Large intestine (tissue), 3 donors: ENCODE measurements at regions not wholly inside any gene's neighbourhood (a gene's known extent, or its start where the extent isn't known, plus 50 kb on each side); places are given as distances from the start of the nearest gene placed in this dataset.
"Not testable (repeated sequence)": the region's sequence is repeated elsewhere in the genome, so short reads cannot be mapped to it uniquely, and the experiment has no call there.

Experiments
- DNase-seq, 2 donors: peaks; one replicate each; pipeline versions ENCODE4 v3.0.0 to v3.0.0-alpha.2; 2013
- H3K27ac ChIP-seq: one replicate; pipeline ENCODE4 v1.5.1; 2013; ENCODE audit warnings: low read length
- H3K27me3 ChIP-seq: 2 replicates; pipeline ENCODE4 v1.6.1; 2013; ENCODE audit warnings: low read length; ENCODE audit not compliant: control insufficient read depth, insufficient read depth
- H3K36me3 ChIP-seq: 2 replicates; pipeline ENCODE4 v1.6.1; 2013; ENCODE audit warnings: low read length; ENCODE audit not compliant: control insufficient read depth, insufficient read depth
- H3K4me1 ChIP-seq: one replicate; pipeline ENCODE4 v1.6.1; 2013; ENCODE audit warnings: low read length; ENCODE audit not compliant: control insufficient read depth, insufficient read depth
- H3K4me3 ChIP-seq: one replicate; pipeline ENCODE4 v1.5.1; 2013; ENCODE audit warnings: low read length
- H3K9me3 ChIP-seq: one replicate; pipeline ENCODE4 v1.6.1; 2013; ENCODE audit warnings: mild to moderate bottlenecking, low read depth, low read length, moderate library complexity; ENCODE audit not compliant: control insufficient read depth
- WGBS: methylation state at CpG from one replicate; pipeline ENCODE4 v1.1.5; 2013; ENCODE audit warnings: low lambda C conversion rate; ENCODE audit not compliant: insufficient coverage; 5-methylcytosine and 5-hydroxymethylcytosine counted together

DNA sequence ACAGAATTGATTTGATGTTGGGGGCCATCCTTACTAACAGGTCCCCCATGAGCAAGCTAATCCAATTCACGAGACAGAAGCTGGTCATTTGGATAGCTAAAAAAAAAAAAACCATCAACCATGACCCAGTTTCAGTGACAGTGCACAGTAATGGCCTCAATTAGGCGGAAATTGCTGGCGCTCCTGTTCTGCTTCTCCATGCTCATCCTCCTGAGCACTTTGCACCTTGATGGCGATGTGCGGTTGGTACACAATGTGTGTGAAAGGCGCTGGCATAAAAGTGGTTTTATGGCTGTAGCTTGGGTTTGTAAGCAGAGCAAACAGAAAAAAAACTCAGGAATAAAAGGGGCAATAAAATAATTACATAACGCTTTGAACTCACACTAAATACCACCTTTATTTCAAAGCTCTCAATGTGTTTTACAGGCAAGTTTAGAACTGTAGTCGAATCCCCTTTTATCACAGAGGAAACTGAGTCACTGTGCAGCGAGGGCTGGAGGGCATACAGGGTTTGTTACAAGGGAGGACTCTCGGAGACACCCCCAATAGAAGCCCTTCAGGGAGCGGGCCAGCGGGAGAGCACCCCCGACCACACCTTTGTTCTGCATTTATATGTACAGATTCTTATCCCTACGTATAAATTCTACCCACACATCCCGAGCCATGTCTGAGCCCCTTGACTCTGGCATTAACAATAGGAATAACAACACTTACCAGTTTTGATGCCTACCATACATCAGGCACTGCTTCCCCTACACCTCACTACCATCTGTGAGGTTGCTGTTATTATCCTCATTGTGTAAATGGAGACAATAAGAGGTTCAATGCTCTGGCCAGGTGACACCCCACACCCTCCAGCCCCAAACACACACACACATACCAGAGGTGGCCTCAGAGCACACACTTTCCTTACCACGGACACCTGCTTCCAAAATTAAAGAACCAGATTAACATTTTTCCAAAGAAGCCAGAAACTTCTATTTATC, 213.5 kb upstream of the IRF2BP2 start:
- Histone ChIP-seq H3K36me3 (no peaks in the 10 kb centered on the region), H3K27me3 (no peaks in the 10 kb centered on the region), H3K4me1 (peaks cover 42% of the 10 kb centered on the region), H3K9me3 (no peaks in the 10 kb centered on the region), H3K27ac (peak overlapping the region; percentile 79), H3K4me3 (no peak overlapping the region)
- WGBS: 20% methylated on average over 3 of the region's 16 CpGs
- peak; percentile 88 to 96 for DNase-seq

DNA sequence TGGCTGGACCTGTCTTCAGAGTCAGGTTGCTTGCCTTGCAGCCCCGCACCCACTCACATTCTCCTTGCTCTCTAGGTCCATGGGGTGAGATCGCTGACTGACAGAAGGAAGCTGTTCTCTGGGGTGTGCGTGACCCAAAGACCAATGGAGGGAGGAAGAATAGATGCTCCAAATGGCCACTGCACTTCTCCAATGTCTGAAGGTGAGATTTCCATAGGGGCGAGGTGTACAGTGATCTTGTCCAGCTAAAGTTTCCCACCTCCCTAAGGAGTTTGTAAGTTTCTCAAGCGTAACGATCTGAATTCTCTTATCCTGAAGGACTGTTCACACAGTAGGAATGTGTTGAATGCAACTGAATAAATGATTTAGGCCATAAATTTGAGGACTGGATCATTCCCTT, 211.9 kb upstream of the IRF2BP2 start:
- DNase-seq: no peak
- Histone ChIP-seq H3K27me3 (no peaks in the 10 kb centered on the region), H3K9me3 (no peaks in the 10 kb centered on the region), H3K4me3 (no peak overlapping the region), H3K4me1 (peaks cover 42% of the 10 kb centered on the region), H3K36me3 (no peaks in the 10 kb centered on the region), H3K27ac (no peak overlapping the region)
- WGBS: no CpG with 5 or more reads among the region's 6 CpGs

DNA sequence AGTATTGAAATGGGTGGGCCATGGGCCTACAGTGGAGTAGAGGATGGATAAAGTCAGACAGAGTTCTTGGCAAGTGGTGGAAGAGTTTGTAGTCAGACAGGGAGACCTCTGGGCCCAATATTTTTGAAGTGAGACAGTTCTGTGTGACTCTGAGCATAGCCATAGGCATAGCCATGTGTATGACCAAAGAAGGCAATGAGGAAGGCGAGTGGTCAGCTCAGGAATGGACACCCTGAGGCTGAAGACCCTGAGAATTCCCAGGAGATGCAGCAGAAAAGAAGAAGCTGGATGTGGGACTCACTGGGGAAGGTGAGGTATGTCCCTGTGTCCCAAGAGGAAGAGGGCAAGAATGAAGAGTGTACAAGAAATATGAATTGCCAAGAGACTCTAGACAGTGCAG, 210.6 kb upstream of the IRF2BP2 start:
- H3K9me3 ChIP-seq: no peaks in the 10 kb centered on the region
- H3K4me1 ChIP-seq: peaks cover 34% of the 10 kb centered on the region
- H3K4me3 ChIP-seq: no peak overlapping the region
- H3K27me3 ChIP-seq: no peaks in the 10 kb centered on the region
- H3K36me3 ChIP-seq: no peaks in the 10 kb centered on the region
- WGBS: no CpG with 5 or more reads among the region's 1 CpG
- no peak for DNase-seq
- no peak overlapping the region for H3K27ac ChIP-seq

DNA sequence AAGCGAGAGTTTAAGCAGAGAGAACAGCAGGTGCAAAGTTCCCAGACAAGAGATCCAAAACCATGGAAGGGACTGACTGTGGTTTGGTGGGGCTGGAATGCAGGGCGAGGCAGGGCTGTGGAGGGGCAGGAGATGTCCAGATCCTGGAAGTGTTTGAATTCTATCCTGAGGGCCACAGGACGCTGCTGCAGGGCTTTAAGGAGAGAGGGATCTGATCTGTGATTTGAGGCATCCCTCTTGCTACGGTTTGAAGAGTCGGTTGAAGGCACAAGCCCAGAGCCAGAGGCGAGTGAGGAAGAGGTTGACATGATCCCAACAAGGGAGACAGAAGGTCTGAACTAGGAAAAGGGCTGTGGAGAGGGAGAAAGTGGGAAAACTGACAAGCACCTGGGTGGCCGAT, 209.9 kb upstream of the IRF2BP2 start:
- H3K4me3 ChIP-seq, H3K27ac ChIP-seq, H3K27me3 ChIP-seq, H3K9me3 ChIP-seq, DNase-seq, H3K36me3 ChIP-seq: not testable (repeated sequence)
- no CpG with 5 or more reads among the region's 7 CpGs for WGBS
- peaks cover 31% of the 10 kb centered on the region for H3K4me1 ChIP-seq

DNA sequence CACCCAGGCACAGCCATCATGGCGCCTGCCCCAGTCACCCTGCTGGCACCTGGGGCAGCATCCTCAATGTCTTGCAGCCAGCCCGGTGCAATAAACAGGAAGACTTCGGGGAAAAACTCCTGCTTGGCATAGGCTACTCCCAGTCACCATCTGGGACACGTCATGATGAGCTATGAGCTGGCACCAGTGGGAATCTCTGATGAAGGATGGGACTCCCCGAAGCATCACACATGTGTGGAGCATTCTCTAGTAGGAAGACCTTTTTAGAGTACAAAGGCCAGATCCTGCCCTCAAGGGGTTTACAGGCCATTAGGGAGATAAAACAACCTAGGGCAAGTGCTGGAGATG, 208.0 kb upstream of the IRF2BP2 start:
- not testable (repeated sequence) for H3K36me3 ChIP-seq, H3K27me3 ChIP-seq, H3K9me3 ChIP-seq, DNase-seq, H3K4me3 ChIP-seq
- no CpG with 5 or more reads among the region's 5 CpGs for WGBS
- Histone ChIP-seq H3K4me1 (peaks cover 23% of the 10 kb centered on the region), H3K27ac (peak overlapping the region; percentile 86)

DNA sequence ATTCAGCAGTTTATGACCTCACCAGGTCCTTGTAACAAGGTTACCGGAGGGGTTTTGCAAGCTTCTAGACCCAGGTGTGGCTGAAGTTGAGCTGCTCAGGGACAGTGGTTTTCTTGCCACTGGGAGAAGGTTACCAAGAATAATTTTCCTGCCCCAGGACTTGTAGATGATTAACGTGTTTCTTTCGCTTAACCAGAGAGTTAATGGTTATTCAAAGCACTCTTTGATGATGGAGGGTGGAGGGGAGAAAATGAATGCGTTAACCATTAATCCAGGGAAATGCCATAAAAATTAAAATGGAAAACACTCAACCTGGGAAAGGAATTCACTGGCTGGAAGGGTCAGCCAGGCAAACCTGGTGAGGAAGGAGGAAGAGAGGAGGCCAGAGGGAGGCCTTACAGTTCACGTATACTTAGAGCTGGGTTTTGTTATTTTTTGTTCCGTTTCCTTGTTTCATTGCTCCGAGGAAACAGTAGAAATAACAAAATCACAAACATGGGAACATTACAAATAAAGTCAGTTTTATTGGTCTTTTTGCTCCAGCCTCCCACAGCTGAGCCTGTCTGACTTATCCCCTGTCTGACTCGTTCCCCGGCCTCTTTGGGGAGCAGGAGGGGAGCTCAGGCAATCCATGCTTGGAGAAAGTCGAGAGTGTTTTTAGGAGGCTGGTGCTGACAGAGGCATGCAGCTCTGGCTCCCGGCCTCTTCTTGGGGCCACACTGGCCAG, 207.5 kb upstream of the IRF2BP2 start:
- not testable (repeated sequence) for H3K36me3 ChIP-seq, H3K9me3 ChIP-seq, H3K27me3 ChIP-seq, H3K4me3 ChIP-seq
- H3K4me1 ChIP-seq: peaks cover 17% of the 10 kb centered on the region
- peak overlapping the region; percentile 86 for H3K27ac ChIP-seq
- WGBS: no CpG with 5 or more reads among the region's 11 CpGs
- peak; percentile 78 to 87 for DNase-seq

DNA sequence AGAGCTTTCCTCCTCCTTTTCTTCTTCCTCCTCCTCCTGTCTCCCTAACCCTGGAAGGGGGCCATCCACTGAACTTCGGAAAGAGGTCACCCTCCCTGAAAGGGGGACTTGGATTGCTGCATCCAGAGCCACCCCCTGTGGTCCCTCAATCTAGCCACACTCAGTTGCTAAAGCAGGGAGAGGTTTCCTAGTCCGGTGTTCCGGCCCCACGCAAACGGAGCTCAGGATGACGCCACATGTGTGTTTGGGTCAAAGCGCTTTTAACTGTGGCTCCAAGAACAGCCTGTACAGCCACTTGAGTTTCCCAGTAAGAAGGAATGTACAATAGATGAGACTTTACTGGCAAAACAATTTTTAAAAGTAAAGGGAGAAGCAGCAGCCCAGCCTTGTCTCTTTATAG, 206.9 kb upstream of the IRF2BP2 start:
- peak overlapping the region; percentile 0 for H3K4me3 ChIP-seq

DNA sequence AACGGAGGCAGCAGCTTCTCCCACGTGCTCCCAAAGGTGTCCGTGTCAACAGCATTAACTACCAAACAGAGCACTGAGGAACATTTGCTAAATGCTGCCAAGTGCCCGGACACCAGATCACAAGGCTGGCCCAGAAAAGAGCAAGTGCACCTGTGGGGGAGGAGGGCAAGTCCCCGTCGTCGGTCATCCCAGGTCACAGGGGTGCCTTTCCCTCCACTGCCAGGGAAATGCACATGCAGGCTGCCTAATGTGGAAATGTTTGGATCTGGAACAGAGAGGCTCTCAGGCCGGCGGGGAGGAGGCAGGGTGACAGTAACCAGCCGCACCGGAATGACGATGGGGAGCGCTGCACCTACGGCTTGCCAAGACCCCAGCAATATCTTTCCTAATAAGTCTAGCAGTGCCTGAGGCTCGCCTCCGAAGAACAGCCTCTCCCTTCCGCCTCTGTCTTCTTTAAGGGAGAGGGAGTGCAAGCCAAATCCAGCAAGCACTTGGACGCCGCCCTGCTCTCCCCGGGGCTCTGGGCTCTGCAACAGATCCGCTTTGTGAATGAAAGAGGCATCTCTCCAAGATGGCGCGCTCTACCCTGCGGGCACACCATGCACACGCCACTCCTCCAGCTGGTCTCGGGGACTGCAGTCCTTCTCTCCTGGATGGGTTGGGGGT, 206.3 kb upstream of the IRF2BP2 start:
- peak overlapping the region; percentile 0 for H3K4me3 ChIP-seq
- not testable (repeated sequence) for H3K9me3 ChIP-seq, H3K27me3 ChIP-seq, H3K36me3 ChIP-seq
- peak overlapping the region; percentile 88 for H3K27ac ChIP-seq
- DNase-seq: peak in 1 of 2 donors; percentile 33
- peaks cover 14% of the 10 kb centered on the region for H3K4me1 ChIP-seq
- WGBS: no CpG with 5 or more reads among the region's 26 CpGs

More for the DNA sequence above, 206.9 kb upstream of the IRF2BP2 start:
- H3K36me3 ChIP-seq, H3K9me3 ChIP-seq, H3K27me3 ChIP-seq: not testable (repeated sequence)
- Histone ChIP-seq H3K27ac (peak overlapping the region; percentile 86), H3K4me1 (peaks cover 14% of the 10 kb centered on the region)
- peak in 1 of 2 donors; percentile 49 for DNase-seq
- WGBS: no CpG with 5 or more reads among the region's 7 CpGs

DNA sequence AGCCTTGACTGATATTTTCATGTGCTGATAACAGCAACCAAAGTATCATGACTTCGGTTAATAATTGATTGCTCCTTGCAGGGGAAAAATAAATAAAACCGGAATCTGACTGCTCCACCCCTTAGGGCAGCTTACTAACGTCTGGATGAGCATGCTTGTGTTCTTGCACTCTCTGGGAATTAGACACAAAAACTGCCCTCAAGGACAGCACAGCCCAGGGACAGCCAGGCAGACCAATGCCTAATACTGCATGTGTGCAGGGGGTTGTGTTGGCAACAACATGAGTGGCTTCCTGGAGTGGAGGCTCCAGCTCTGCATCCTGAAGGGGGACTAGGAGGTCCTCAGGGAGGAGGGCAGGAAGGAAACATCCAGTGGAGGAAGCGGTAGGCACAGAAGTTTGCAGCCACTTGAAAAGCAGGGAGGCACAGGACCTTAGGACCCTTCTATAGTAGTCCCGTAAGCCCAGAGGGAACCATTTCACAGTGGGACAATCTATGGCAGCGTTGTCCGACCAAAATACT, 205.4 kb upstream of the IRF2BP2 start:
- H3K4me3 ChIP-seq, H3K36me3 ChIP-seq, H3K27me3 ChIP-seq, H3K9me3 ChIP-seq: not testable (repeated sequence)
- DNase-seq: peak in 1 of 2 donors; percentile 57
- WGBS: no CpG with 5 or more reads among the region's 7 CpGs
- Histone ChIP-seq H3K27ac (peak overlapping the region; percentile 88), H3K4me1 (peaks cover 14% of the 10 kb centered on the region)

DNA sequence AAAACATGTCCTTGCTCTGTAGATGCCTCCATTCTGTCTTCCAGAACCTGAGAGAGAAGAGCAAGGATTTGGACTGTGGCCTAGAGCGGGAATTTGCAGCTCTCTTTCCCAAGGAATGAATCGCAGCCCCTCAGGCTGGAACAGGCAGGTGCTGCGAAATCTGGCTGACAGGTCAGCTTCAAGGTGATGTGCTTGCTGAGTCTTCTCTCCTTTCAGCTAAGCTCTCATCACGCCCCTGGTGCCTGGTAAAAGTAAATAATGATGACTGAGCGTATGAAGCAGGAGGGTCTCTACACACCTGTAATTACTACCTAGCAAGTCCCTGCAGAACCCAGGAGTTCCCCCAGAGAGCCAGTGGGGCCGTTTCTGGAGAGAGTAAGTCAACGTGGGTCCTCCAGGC, 204.3 kb upstream of the IRF2BP2 start:
- not testable (repeated sequence) for H3K9me3 ChIP-seq, H3K36me3 ChIP-seq, H3K4me3 ChIP-seq, H3K27me3 ChIP-seq, DNase-seq
- peaks cover 14% of the 10 kb centered on the region for H3K4me1 ChIP-seq
- peak overlapping the region; percentile 57 for H3K27ac ChIP-seq
- WGBS: no CpG with 5 or more reads among the region's 7 CpGs
